Endodermal cell (in vitro differentiated cells): ENCODE measurements at regions not wholly inside any gene's neighbourhood (a gene's known extent, or its start where the extent isn't known, plus 50 kb on each side); places are given as distances from the start of the nearest gene placed in this dataset.

Source experiments
- DNase-seq: peaks from one replicate; pipeline ENCODE4 v3.0.0-alpha.2; 2017
- H3K27ac ChIP-seq: 2 replicates; pipeline ENCODE4 v1.5.1; 2013; ENCODE audit warnings: mild to moderate bottlenecking, low read depth, low read length, moderate library complexity
- H3K27me3 ChIP-seq: 2 replicates; pipeline ENCODE4 v1.6.1; 2013; ENCODE audit warnings: mild to moderate bottlenecking, low read length, moderate library complexity; ENCODE audit not compliant: insufficient read depth, control insufficient read depth, poor library complexity, severe bottlenecking
- H3K36me3 ChIP-seq: 2 replicates; pipeline ENCODE4 v1.7.0; 2013; ENCODE audit warnings: mild to moderate bottlenecking, low read length, moderate library complexity; ENCODE audit not compliant: control insufficient read depth, insufficient read depth
- H3K4me1 ChIP-seq: one replicate; pipeline ENCODE4 v1.7.0; 2013; ENCODE audit warnings: low read length; ENCODE audit not compliant: control insufficient read depth, insufficient read depth
- H3K4me3 ChIP-seq: 2 replicates; pipeline ENCODE4 v1.5.1; 2013; ENCODE audit warnings: mild to moderate bottlenecking, low read length, moderate library complexity
- H3K9ac ChIP-seq: 2 replicates; pipeline ENCODE4 v1.6.1; 2013; ENCODE audit warnings: mild to moderate bottlenecking, low read length, moderate library complexity; ENCODE audit not compliant: poor library complexity, severe bottlenecking; ENCODE audit errors: extremely low read depth
- H3K9me3 ChIP-seq: 2 replicates; pipeline ENCODE4 v1.6.1; 2013; ENCODE audit warnings: mild to moderate bottlenecking, low read length, moderate library complexity; ENCODE audit not compliant: control insufficient read depth
- H3K27ac Mint-ChIP-seq: 2 replicates; pipeline ENCODE4 v1.8.0; 2020; ENCODE audit warnings: mixed read lengths
- H3K27me3 Mint-ChIP-seq: 2 replicates; pipeline ENCODE4 v1.8.0; 2021; ENCODE audit warnings: mild to moderate bottlenecking, mixed read lengths; ENCODE audit not compliant: insufficient read depth
- H3K36me3 Mint-ChIP-seq: 2 replicates; pipeline ENCODE4 v1.8.0; 2020; ENCODE audit warnings: low read depth, mixed read lengths
- H3K4me1 Mint-ChIP-seq: 2 replicates; pipeline ENCODE4 v1.8.0; 2020; ENCODE audit warnings: mixed read lengths
- H3K4me3 Mint-ChIP-seq: 2 replicates; pipeline ENCODE4 v1.8.0; 2020; ENCODE audit warnings: mild to moderate bottlenecking, moderate library complexity, mixed read lengths
- H3K9me3 Mint-ChIP-seq: 2 replicates; pipeline ENCODE4 v1.8.0; 2020; ENCODE audit warnings: mild to moderate bottlenecking, mixed read lengths
- CTCF ChIP-seq: fragments of 200-600 bp; sonication (generic); conservative IDR thresholded peaks from 2 replicates; pipeline ENCODE4 v1.5.0; 2021; ENCODE audit warnings: antibody characterized with exemption, mild to moderate bottlenecking
- WGBS, 2 experiments: methylation state at CpG; one replicate each; pipeline versions ENCODE4 v1.1.5 to v1.1.7; 2013; ENCODE audit warnings: missing lambda C conversion rate in 2 of 2, mixed read lengths in 1 of 2; ENCODE audit not compliant: insufficient coverage in 1 of 2, insufficient read length in 1 of 2; 5-methylcytosine and 5-hydroxymethylcytosine counted together

DNA sequence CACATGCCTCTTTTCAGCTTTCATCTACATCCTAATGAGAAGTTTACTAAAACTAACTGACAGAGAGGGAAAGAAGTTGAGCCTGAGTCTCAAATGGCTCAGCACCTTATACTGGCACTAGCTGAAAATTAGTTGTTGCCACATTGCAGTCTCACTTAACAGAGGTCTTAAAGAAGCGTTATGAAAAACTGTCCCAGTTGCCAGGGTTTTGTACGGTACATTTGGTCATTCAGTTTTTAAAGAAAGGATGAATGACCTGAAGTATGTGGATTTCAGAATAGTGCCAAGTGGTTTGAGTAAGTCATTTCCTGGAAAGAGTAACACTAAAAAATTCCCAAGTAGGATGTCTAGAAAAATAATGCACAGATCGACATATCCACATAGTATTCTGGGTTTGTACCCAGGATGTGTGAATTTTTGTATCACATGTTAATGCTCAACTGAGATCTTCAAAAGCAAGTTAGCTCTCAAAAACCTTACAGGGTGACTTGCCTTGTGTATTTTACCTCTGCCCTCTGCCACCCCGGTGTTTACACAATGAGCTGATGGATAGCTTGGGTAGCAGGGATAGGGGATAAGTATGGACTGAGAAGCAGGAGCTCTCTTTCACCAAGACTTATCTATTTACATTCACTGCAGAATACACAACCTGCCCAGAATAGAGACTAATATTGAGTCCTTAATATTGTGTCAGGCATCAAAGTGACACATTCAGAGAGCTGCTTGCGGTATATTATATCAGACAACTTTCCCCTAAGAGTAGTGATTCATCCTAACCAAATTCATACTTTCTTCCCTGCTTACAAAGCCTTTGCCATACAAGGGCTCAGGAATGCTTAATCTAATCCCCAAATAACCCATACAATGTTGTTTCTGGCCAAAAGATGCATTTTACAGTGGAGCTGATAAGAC is 1075.7 kb upstream of the PABPC4L start:
- Histone ChIP-seq H3K4me3 (no peak overlapping the region), H3K9me3 (no peaks in the 10 kb centered on the region), H3K9ac (no peak overlapping the region), H3K4me1 (peaks cover 10% of the 10 kb centered on the region), H3K27me3 (no peaks in the 10 kb centered on the region), H3K27ac (no peak overlapping the region), H3K36me3 (no peaks in the 10 kb centered on the region)
- Mint-ChIP-seq H3K4me3 (no peak overlapping the region), H3K9me3 (no peaks in the 10 kb centered on the region), H3K27ac (no peak overlapping the region), H3K36me3 (no peaks in the 10 kb centered on the region), H3K4me1 (peaks cover 9% of the 10 kb centered on the region), H3K27me3 (no peaks in the 10 kb centered on the region)
- 98 to 100% methylated on average over 3 to 5 of the region's 5 CpGs for whole genome bisulfite sequencing, 2 experiments
- TF ChIP-seq CTCF = no peak
- DNase-seq = no peak

- DNase-seq = no peak
- H3K27ac Mint-ChIP-seq = no peak overlapping the region
These were observed 1072.8 kb upstream of the PABPC4L start for GRCh38 chr4:135274416-135274815.

More at GRCh38 chr4:135274416-135274815, 1072.8 kb upstream of the PABPC4L start:
- Histone ChIP-seq H3K27me3 (no peaks in the 10 kb centered on the region), H3K27ac (no peak overlapping the region), H3K4me3 (no peak overlapping the region), H3K9ac (no peak overlapping the region), H3K4me1 (peaks cover 10% of the 10 kb centered on the region), H3K36me3 (no peaks in the 10 kb centered on the region), H3K9me3 (no peaks in the 10 kb centered on the region)
- H3K36me3 Mint-ChIP-seq = no peaks in the 10 kb centered on the region
- no peaks in the 10 kb centered on the region for H3K27me3 Mint-ChIP-seq
- WGBS, 2 experiments = 89% methylated on average over 1 of the region's 1 CpG; no CpG with 5 or more reads in 1 of the 2 experiments
- TF ChIP-seq CTCF = no peak
- no peak overlapping the region for H3K4me3 Mint-ChIP-seq
- no peaks in the 10 kb centered on the region for H3K9me3 Mint-ChIP-seq
- H3K4me1 Mint-ChIP-seq = peaks cover 9% of the 10 kb centered on the region
